PC-9 (cell line): ENCODE measurements at regions not wholly inside any gene's neighbourhood (a gene's known extent, or its start where the extent isn't known, plus 50 kb on each side); places are given as distances from the start of the nearest gene placed in this dataset.
"Not testable (repeated sequence)": the region's sequence is repeated elsewhere in the genome, so short reads cannot be mapped to it uniquely, and the experiment has no call there.

Experiments used
- BruUV-seq: library from RNA; stranded (reverse); fragments of 400-500 nt; replicated peaks from 2 replicates; lab custom pipeline; 2021; lab: Mats Ljungman, UMichigan
- CTCF ChIA-PET: fragments of 300-600 bp; sonication (Branson Sonifier 250); formaldehyde crosslinking; loops from one replicate; lab custom pipeline; 2022; ENCODE audit warnings: antibody characterized with exemption; lab: Charles Lee
- POLR2A ChIA-PET: fragments of 300-600 bp; sonication (Branson Sonifier 250); formaldehyde crosslinking; loops from one replicate; lab custom pipeline; 2022; ENCODE audit warnings: antibody characterized with exemption; ENCODE audit not compliant: unreplicated experiment; lab: Charles Lee
- DNase-seq, 2 experiments: peaks; one replicate each; pipeline versions ENCODE4 v3.0.0 to v3.0.0-alpha.2; 2015 to 2022; ENCODE audit warnings: mixed read lengths in 1 of 2
- H2AFZ ChIP-seq: fragments of 200-600 bp; sonication (generic); 2 replicates; pipeline ENCODE4 v1.8.1; 2017; ENCODE audit warnings: antibody characterized with exemption
- H3F3A ChIP-seq: fragments of 200-600 bp; sonication (generic); 2 replicates; pipeline ENCODE4 v1.8.1; 2017; ENCODE audit warnings: antibody characterized with exemption, mild to moderate bottlenecking, low read depth; ENCODE audit not compliant: insufficient read depth
- H3K27ac ChIP-seq: fragments of 200-600 bp; sonication (generic); 2 replicates; pipeline ENCODE4 v1.6.1; 2016; ENCODE audit warnings: mixed run types
- H3K27me3 ChIP-seq: fragments of 200-600 bp; sonication (generic); 2 replicates; pipeline ENCODE4 v1.6.1; 2016; ENCODE audit warnings: low read depth, mixed run types; ENCODE audit not compliant: insufficient read depth
- H3K36me3 ChIP-seq: fragments of 200-600 bp; sonication (generic); 2 replicates; pipeline ENCODE4 v1.6.1; 2016; ENCODE audit warnings: low read depth, mixed run types
- H3K4me1 ChIP-seq: fragments of 200-600 bp; sonication (generic); replicated peaks from 2 replicates; pipeline ENCODE4 v1.6.1; 2016; ENCODE audit warnings: mixed run types; ENCODE audit not compliant: insufficient read depth
- H3K4me2 ChIP-seq: fragments of 200-600 bp; sonication (generic); 2 replicates; pipeline ENCODE4 v1.6.1; 2017; ENCODE audit warnings: mixed run types
- H3K4me3 ChIP-seq: fragments of 200-600 bp; sonication (generic); 2 replicates; pipeline ENCODE4 v1.6.1; 2016; ENCODE audit warnings: mixed run types
- H3K79me2 ChIP-seq: fragments of 200-600 bp; sonication (generic); 2 replicates; pipeline ENCODE4 v1.6.1; 2017; ENCODE audit warnings: low read depth, mixed run types
- H3K9me2 ChIP-seq: fragments of 200-600 bp; sonication (generic); 2 replicates; pipeline ENCODE4 v1.8.1; 2017; ENCODE audit warnings: mild to moderate bottlenecking; ENCODE audit not compliant: insufficient read depth
- H3K9me3 ChIP-seq: fragments of 200-600 bp; sonication (generic); 2 replicates; pipeline ENCODE4 v1.8.1; 2016; ENCODE audit warnings: low read depth; ENCODE audit not compliant: insufficient read depth
- H4K20me1 ChIP-seq: fragments of 200-600 bp; sonication (generic); 2 replicates; pipeline ENCODE4 v1.8.1; 2017; ENCODE audit not compliant: insufficient read depth
- CTCF ChIP-seq: fragments of 200-600 bp; sonication (generic); conservative IDR thresholded peaks from 2 replicates; pipeline ENCODE4 v1.6.1; 2017; ENCODE audit warnings: mixed run types, antibody characterized with exemption, mild to moderate bottlenecking, moderate library complexity
- EZH2 ChIP-seq: fragments of 200-600 bp; sonication (generic); IDR thresholded peaks from 2 replicates; pipeline ENCODE4 v1.8.0; 2017; ENCODE audit warnings: antibody characterized with exemption, low read depth
- intact Hi-C: fragments of 100-400 bp; cut with micrococcal nuclease; formaldehyde crosslinking; loops from one replicate; pipeline ENCODE4 v1.10.0; 2022; ENCODE audit not compliant: unreplicated experiment

GRCh38 chr20:52041966-52042365 lies 149.6 kb downstream of the ZFP64 start:
- H3K36me3 ChIP-seq = no peaks in the 10 kb centered on the region
- DNase-seq = no peak
- no peaks in the 10 kb centered on the region for H4K20me1 ChIP-seq
- H2AFZ ChIP-seq = no peak overlapping the region
- no peaks in the 10 kb centered on the region for H3K4me1 ChIP-seq
- H3K4me3 ChIP-seq = no peak overlapping the region
- H3K27ac ChIP-seq = no peak overlapping the region
- no peaks in the 10 kb centered on the region for H3K79me2 ChIP-seq
- ChIA-PET POLR2A (interaction anchor here (0.6 kb wide), 1 partner anchor 10 kb away, joined by 5 read pairs; no protein-coding TSS in a partner anchor), CTCF (no interaction called here)
- H3K9me2 ChIP-seq = no peaks in the 10 kb centered on the region
- TF ChIP-seq CTCF (no peak), EZH2 (no peak)
- no peaks in the 10 kb centered on the region for H3K9me3 ChIP-seq
- no peak overlapping the region for H3K4me2 ChIP-seq
- intact Hi-C loops = no loop called here
- H3K27me3 ChIP-seq = no peaks in the 10 kb centered on the region
- BruUV-seq = no TSS peak
- no peaks in the 10 kb centered on the region for H3F3A ChIP-seq

- intact Hi-C loops = no loop called here
- H3F3A ChIP-seq = no peaks in the 10 kb centered on the region
- H3K79me2 ChIP-seq = no peaks in the 10 kb centered on the region
- ChIA-PET POLR2A (no interaction called here), CTCF (no interaction called here)
- no peak overlapping the region for H2AFZ ChIP-seq
- H3K9me3 ChIP-seq = no peaks in the 10 kb centered on the region
- DNase-seq = no peak
- no peaks in the 10 kb centered on the region for H3K27me3 ChIP-seq
- no peaks in the 10 kb centered on the region for H4K20me1 ChIP-seq
- H3K36me3 ChIP-seq = no peaks in the 10 kb centered on the region
- H3K4me3 ChIP-seq = no peak overlapping the region
- no peaks in the 10 kb centered on the region for H3K9me2 ChIP-seq
- TF ChIP-seq CTCF = no peak
- TF ChIP-seq EZH2 = no peak
- H3K4me2 ChIP-seq = no peak overlapping the region
- no peaks in the 10 kb centered on the region for H3K4me1 ChIP-seq
- H3K27ac ChIP-seq = no peak overlapping the region
- BruUV-seq = no TSS peak
Measured at GRCh38 chr20:52039790-52040189, 151.8 kb downstream of the ZFP64 start.

- H3K9me2 ChIP-seq, CTCF ChIA-PET, H4K20me1 ChIP-seq, H3K27me3 ChIP-seq, H3K4me3 ChIP-seq, intact Hi-C loops, H3K36me3 ChIP-seq, POLR2A ChIA-PET, DNase-seq, H2AFZ ChIP-seq, H3K27ac ChIP-seq, H3K4me1 ChIP-seq, H3K4me2 ChIP-seq, H3F3A ChIP-seq, BruUV-seq, H3K79me2 ChIP-seq, H3K9me3 ChIP-seq: not testable (repeated sequence)
Measured at GRCh38 chr20:52038632-52039031, 152.9 kb downstream of the ZFP64 start.

- no peak for DNase-seq
- no TSS peak for BruUV-seq
- Histone ChIP-seq H3F3A (no peaks in the 10 kb centered on the region), H2AFZ (no peak overlapping the region), H3K9me3 (no peaks in the 10 kb centered on the region), H3K27ac (no peak overlapping the region), H3K27me3 (no peaks in the 10 kb centered on the region), H3K4me2 (no peak overlapping the region), H4K20me1 (no peaks in the 10 kb centered on the region; the same call in 1 of the 2 replicates), H3K36me3 (no peaks in the 10 kb centered on the region), H3K4me3 (no peak overlapping the region), H3K79me2 (no peaks in the 10 kb centered on the region), H3K9me2 (no peaks in the 10 kb centered on the region), H3K4me1 (no peaks in the 10 kb centered on the region)
- intact Hi-C loops = no loop called here
- TF ChIP-seq EZH2 (no peak), CTCF (no peak)
- POLR2A ChIA-PET = no interaction called here
- CTCF ChIA-PET = no interaction called here
Measured at GRCh38 chr20:52037370-52037769, 154.2 kb downstream of the ZFP64 start.
